KMS-11 (cell line): ENCODE measurements at regions not wholly inside any gene's neighbourhood (a gene's known extent, or its start where the extent isn't known, plus 50 kb on each side); places are given as distances from the start of the nearest gene placed in this dataset.

ENCODE experiments used
- H2AFZ ChIP-seq: fragments of 200-600 bp; sonication (generic); 2 replicates; pipeline ENCODE4 v1.6.1; 2016; ENCODE audit warnings: antibody characterized with exemption, mixed run types, low read depth
- H3K27ac ChIP-seq: fragments of 200-600 bp; sonication (generic); 2 replicates; pipeline ENCODE4 v1.6.1; 2016; ENCODE audit warnings: mild to moderate bottlenecking, mixed run types
- H3K27me3 ChIP-seq: fragments of 200-600 bp; sonication (generic); 2 replicates; pipeline ENCODE4 v1.6.1; 2017; ENCODE audit warnings: mild to moderate bottlenecking, low read depth, mixed run types, moderate library complexity; ENCODE audit not compliant: insufficient read depth
- H3K36me3 ChIP-seq: fragments of 200-600 bp; sonication (generic); 2 replicates; pipeline ENCODE4 v1.6.1; 2017; ENCODE audit warnings: mild to moderate bottlenecking, mixed run types; ENCODE audit not compliant: insufficient read depth
- H3K4me1 ChIP-seq: fragments of 200-600 bp; sonication (generic); 2 replicates; pipeline ENCODE4 v1.6.1; 2016; ENCODE audit warnings: mild to moderate bottlenecking, low read depth, mixed run types; ENCODE audit not compliant: poor library complexity, severe bottlenecking
- H3K4me2 ChIP-seq: fragments of 200-600 bp; sonication (generic); 2 replicates; pipeline ENCODE4 v1.7.0; 2016; ENCODE audit warnings: mild to moderate bottlenecking, mixed run types
- H3K4me3 ChIP-seq: fragments of 200-600 bp; sonication (generic); IDR thresholded peaks from 2 replicates; pipeline ENCODE4 v1.6.1; 2017; ENCODE audit warnings: low read depth, low read length, mixed read lengths; ENCODE audit not compliant: insufficient read depth
- H3K79me2 ChIP-seq: fragments of 200-600 bp; sonication (generic); 2 replicates; pipeline ENCODE4 v1.6.1; 2016; ENCODE audit warnings: low read depth, mixed run types; ENCODE audit not compliant: insufficient read depth
- H3K9ac ChIP-seq: fragments of 200-600 bp; sonication (generic); 2 replicates; pipeline ENCODE4 v1.6.1; 2016; ENCODE audit warnings: mild to moderate bottlenecking, mixed run types
- H4K20me1 ChIP-seq: fragments of 200-600 bp; sonication (generic); 2 replicates; pipeline ENCODE4 v1.6.1; 2016; ENCODE audit warnings: mild to moderate bottlenecking, mixed run types; ENCODE audit not compliant: insufficient read depth
- TF ChIP-seq, protein P1 (sequence below): fragments of 200-600 bp; sonication (generic); conservative IDR thresholded peaks from 2 replicates; pipeline ENCODE4 v1.6.1; 2017; ENCODE audit warnings: low read depth, mild to moderate bottlenecking, antibody characterized with exemption, low read length, moderate library complexity, mixed read lengths

GRCh38 chr15:38843051-38843501, 278.5 kb upstream of the RASGRP1 start:
- Histone ChIP-seq H3K9ac (no peak overlapping the region), H3K4me3 (no peak overlapping the region), H3K4me1 (no peaks in the 10 kb centered on the region), H4K20me1 (no peaks in the 10 kb centered on the region), H3K79me2 (no peaks in the 10 kb centered on the region), H3K27ac (no peak overlapping the region), H3K4me2 (no peak overlapping the region), H3K27me3 (no peaks in the 10 kb centered on the region), H2AFZ (no peak overlapping the region), H3K36me3 (no peaks in the 10 kb centered on the region)
- TF ChIP-seq, protein P1, sequence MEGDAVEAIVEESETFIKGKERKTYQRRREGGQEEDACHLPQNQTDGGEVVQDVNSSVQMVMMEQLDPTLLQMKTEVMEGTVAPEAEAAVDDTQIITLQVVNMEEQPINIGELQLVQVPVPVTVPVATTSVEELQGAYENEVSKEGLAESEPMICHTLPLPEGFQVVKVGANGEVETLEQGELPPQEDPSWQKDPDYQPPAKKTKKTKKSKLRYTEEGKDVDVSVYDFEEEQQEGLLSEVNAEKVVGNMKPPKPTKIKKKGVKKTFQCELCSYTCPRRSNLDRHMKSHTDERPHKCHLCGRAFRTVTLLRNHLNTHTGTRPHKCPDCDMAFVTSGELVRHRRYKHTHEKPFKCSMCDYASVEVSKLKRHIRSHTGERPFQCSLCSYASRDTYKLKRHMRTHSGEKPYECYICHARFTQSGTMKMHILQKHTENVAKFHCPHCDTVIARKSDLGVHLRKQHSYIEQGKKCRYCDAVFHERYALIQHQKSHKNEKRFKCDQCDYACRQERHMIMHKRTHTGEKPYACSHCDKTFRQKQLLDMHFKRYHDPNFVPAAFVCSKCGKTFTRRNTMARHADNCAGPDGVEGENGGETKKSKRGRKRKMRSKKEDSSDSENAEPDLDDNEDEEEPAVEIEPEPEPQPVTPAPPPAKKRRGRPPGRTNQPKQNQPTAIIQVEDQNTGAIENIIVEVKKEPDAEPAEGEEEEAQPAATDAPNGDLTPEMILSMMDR = no peak

DNA sequence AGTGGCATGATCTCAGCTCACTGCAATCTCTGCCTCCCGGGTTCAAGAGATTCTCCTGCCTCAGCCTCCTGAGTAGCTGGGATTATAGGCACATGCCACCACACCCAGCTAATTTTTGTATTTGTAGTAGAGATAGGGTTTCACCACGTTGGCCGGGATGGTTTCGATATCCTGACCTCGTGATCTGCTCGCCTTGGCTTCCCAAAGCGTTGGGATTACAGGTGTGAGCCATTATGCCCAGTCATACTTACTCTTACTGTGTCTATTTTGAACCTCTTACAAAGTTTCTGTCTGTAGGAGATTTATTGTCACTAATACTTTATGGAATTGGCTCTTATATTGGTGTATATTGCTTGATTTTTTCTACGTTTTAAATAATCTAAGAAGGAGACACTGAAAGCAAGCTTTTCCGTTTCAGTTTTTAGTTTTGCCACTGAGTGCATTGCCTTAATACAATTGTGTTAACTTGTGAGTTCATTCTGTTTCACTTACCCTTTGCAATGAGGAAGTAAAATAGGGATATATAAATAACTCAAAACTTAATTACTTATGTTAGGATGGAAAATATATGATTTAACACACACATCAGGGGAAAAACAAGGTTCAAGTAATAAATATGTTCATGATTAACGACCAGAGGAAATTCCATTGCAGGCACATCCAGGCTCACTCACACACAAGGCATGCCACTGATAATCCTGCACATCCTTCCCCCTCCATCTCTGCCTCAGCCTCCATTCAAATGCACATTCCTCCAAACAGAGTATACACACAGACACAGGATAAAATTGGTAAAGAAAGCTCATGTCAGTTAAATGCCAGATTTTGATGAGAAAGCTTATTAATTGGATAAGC, 279.3 kb upstream of the RASGRP1 start:
- TF ChIP-seq, protein P1 = no peak
- no peak overlapping the region for H3K4me2 ChIP-seq
- no peaks in the 10 kb centered on the region for H4K20me1 ChIP-seq
- no peak overlapping the region for H2AFZ ChIP-seq
- H3K4me3 ChIP-seq = no peak overlapping the region
- no peak overlapping the region for H3K27ac ChIP-seq
- no peaks in the 10 kb centered on the region for H3K27me3 ChIP-seq
- H3K4me1 ChIP-seq = no peaks in the 10 kb centered on the region
- H3K79me2 ChIP-seq = no peaks in the 10 kb centered on the region
- H3K36me3 ChIP-seq = no peaks in the 10 kb centered on the region
- no peak overlapping the region for H3K9ac ChIP-seq

DNA sequence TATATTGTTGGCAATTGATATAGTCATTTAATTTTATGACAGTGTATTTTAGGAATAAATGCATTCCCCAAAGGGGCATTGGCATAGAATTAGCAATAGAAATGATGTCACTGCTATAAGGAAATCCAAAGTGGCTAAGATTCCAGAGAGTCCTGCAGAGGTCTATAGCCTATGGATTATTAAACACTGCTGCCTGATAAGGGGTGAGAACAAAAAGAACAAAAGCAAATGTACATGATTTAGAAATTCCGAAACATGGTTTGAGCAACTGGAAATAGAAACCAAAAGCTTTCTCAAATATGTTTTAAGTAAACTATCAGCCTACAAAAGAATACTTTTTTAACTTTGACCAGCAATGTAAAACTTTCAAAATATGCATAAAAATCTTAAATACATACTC, 280.1 kb upstream of the RASGRP1 start:
- no peaks in the 10 kb centered on the region for H3K4me1 ChIP-seq
- no peaks in the 10 kb centered on the region for H3K79me2 ChIP-seq
- H3K27me3 ChIP-seq = no peaks in the 10 kb centered on the region
- no peak overlapping the region for H2AFZ ChIP-seq
- no peak overlapping the region for H3K9ac ChIP-seq
- no peak overlapping the region for H3K4me2 ChIP-seq
- H4K20me1 ChIP-seq = no peaks in the 10 kb centered on the region
- TF ChIP-seq, protein P1 = no peak
- H3K4me3 ChIP-seq = no peak overlapping the region
- no peak overlapping the region for H3K27ac ChIP-seq
- H3K36me3 ChIP-seq = no peaks in the 10 kb centered on the region

DNA sequence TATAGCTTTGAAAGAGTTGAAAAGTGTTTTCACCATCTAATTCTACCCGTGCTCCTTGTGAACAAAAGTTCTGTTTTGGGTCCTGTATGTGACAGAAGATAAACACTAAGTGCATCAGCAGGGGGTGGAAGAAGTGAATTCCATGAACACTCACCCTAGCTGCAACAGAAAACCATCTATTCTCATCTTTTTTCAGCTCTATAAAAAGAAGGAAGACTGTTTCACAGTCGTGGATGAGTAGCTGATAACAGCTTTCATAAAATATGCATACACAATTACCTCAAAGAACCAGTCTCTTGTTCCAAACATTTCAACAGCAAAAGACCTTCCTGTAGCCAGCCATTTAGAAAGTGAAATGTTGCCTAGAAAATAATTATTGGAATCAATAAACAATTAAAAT, 281.7 kb upstream of the RASGRP1 start:
- Histone ChIP-seq H4K20me1 (no peaks in the 10 kb centered on the region), H3K9ac (no peak overlapping the region), H3K79me2 (no peaks in the 10 kb centered on the region), H3K27me3 (no peaks in the 10 kb centered on the region), H2AFZ (no peak overlapping the region), H3K4me1 (no peaks in the 10 kb centered on the region), H3K36me3 (no peaks in the 10 kb centered on the region), H3K4me3 (no peak overlapping the region), H3K4me2 (no peak overlapping the region), H3K27ac (no peak overlapping the region)
- TF ChIP-seq, protein P1 = no peak
